GM12878 (cell line): ENCODE measurements at regions not wholly inside any gene's neighbourhood (a gene's known extent, or its start where the extent isn't known, plus 50 kb on each side); places are given as distances from the start of the nearest gene placed in this dataset.

ENCODE experiments used
- ATAC-seq: fragments of 200-7000 bp; cut with Tn5 transposase; 3 replicates; pipeline ENCODE4 v1.9.1; 2020; ENCODE audit warnings: mild to moderate bottlenecking, moderate library complexity
- BruUV-seq: library from RNA; stranded (reverse); fragments of 400-500 nt; replicated peaks from 2 replicates; lab custom pipeline; 2021; lab: Mats Ljungman, UMichigan
- CTCF ChIA-PET: fragments of 300-600 bp; sonication (Branson Sonifier 250); formaldehyde crosslinking; extraction: SDS; loops from one replicate; lab custom pipeline; 2021; ENCODE audit warnings: inconsistent platforms; lab: Yijun Ruan, JAX
- POLR2A ChIA-PET: fragments of 350-600 bp; formaldehyde crosslinking; extraction: SDS; loops from one replicate; lab custom pipeline; 2021; ENCODE audit warnings: inconsistent platforms; lab: Charles Lee
- RAD21 ChIA-PET: fragments of 300-600 bp; sonication (Branson Sonifier 250); formaldehyde crosslinking; loops from one replicate; lab custom pipeline; 2023; ENCODE audit warnings: antibody characterized with exemption; ENCODE audit not compliant: unreplicated experiment; lab: Charles Lee
- SMC1A ChIA-PET: fragments of 300-600 bp; sonication (Branson Sonifier 250); formaldehyde crosslinking; loops from one replicate; lab custom pipeline; 2023; ENCODE audit not compliant: unreplicated experiment, uncharacterized antibody; lab: Charles Lee
- DNase-seq: peaks from one replicate; pipeline ENCODE4 v3.0.0-alpha.2; 2011; ENCODE audit warnings: low read depth, low spot score
- FAIRE-seq: peaks from 3 replicates; lab custom pipeline; 2011; peaks lifted over from hg19 to GRCh38; lab: Jason Lieb, UNC
- H2AFZ ChIP-seq: 2 replicates; pipeline ENCODE4 v1.6.0; 2011; ENCODE audit warnings: low read depth, low read length, control low read depth; ENCODE audit not compliant: control insufficient read depth
- H3K27ac ChIP-seq: 2 replicates; pipeline ENCODE4 v1.5.1; 2011; ENCODE audit warnings: control low read depth; ENCODE audit not compliant: control insufficient read depth, insufficient read depth
- H3K27me3 ChIP-seq, 2 experiments: replicated peaks in 1 of 2; 2 replicates each; pipeline versions ENCODE4 v1.6.0 to v1.6.1; 2011; ENCODE audit warnings: low read length in 1 of 2; ENCODE audit not compliant: control insufficient read depth in 2 of 2, insufficient read depth in 2 of 2
- H3K36me3 ChIP-seq, 2 experiments: 2 replicates each; pipeline ENCODE4 v1.5.1; 2011; ENCODE audit warnings: low read length in 1 of 2; ENCODE audit not compliant: control insufficient read depth in 2 of 2, insufficient read depth in 2 of 2
- H3K4me1 ChIP-seq: 2 replicates; pipeline ENCODE4 v1.6.1; 2011; ENCODE audit warnings: mild to moderate bottlenecking, low read length, moderate library complexity, mixed read lengths; ENCODE audit not compliant: control insufficient read depth, insufficient read depth
- H3K4me2 ChIP-seq: 2 replicates; pipeline ENCODE4 v1.6.0; 2011; ENCODE audit warnings: control low read depth; ENCODE audit not compliant: control insufficient read depth, insufficient read depth
- H3K4me3 ChIP-seq: fragments of 200-600 bp; sonication (generic); 2 replicates; pipeline ENCODE4 v1.5.1; 2016
- H3K79me2 ChIP-seq: 2 replicates; pipeline ENCODE4 v1.6.0; 2011; ENCODE audit warnings: low read length; ENCODE audit not compliant: control insufficient read depth, insufficient read depth
- H3K9ac ChIP-seq: 2 replicates; pipeline ENCODE4 v1.8.0; 2011; ENCODE audit warnings: low read length, control low read depth, mixed read lengths; ENCODE audit not compliant: control insufficient read depth, insufficient read depth
- H3K9me3 ChIP-seq: replicated peaks from 3 replicates; pipeline ENCODE4 v1.5.1; 2011; ENCODE audit warnings: mild to moderate bottlenecking, low read length; ENCODE audit not compliant: control insufficient read depth, insufficient read depth
- H4K20me1 ChIP-seq: 2 replicates; pipeline ENCODE4 v1.6.0; 2011; ENCODE audit not compliant: control insufficient read depth, insufficient read depth
- BCL3 ChIP-seq: IDR thresholded peaks from 2 replicates; pipeline ENCODE4 v1.6.1; 2011; ENCODE audit warnings: borderline replicate concordance, low read depth, mild to moderate bottlenecking, moderate library complexity, low read length; ENCODE audit not compliant: insufficient read depth, poor library complexity, severe bottlenecking
- BCLAF1 ChIP-seq: fragments of 450-650 bp; IDR thresholded peaks from 2 replicates; pipeline ENCODE4 v1.6.1; 2017; ENCODE audit warnings: antibody characterized with exemption, mild to moderate bottlenecking, moderate library complexity
- CEBPZ ChIP-seq: fragments of 150-350 bp; IDR thresholded peaks from 2 replicates; pipeline ENCODE4 v1.6.1; 2016; ENCODE audit warnings: low read depth, low read length
- EGR1 ChIP-seq, 2 experiments: IDR thresholded peaks; 1 replicate in 1 of 2; 2 replicates in 1 of 2; pipeline ENCODE4 v1.6.1; 2011 to 2012; ENCODE audit warnings: low read depth in 2 of 2, low read length in 2 of 2, borderline replicate concordance in 1 of 2, mild to moderate bottlenecking in 1 of 2, moderate library complexity in 1 of 2
- ELK1 ChIP-seq: IDR thresholded peaks from 2 replicates; pipeline ENCODE4 v1.6.1; 2012; ENCODE audit warnings: low read depth, low read length, improper control_type of control experiment
- GATAD2B ChIP-seq: fragments of 450-650 bp; conservative IDR thresholded peaks from 2 replicates; pipeline ENCODE4 v1.6.1; 2017; ENCODE audit warnings: low read depth, mild to moderate bottlenecking, moderate library complexity
- IKZF1 ChIP-seq: fragments of 450-650 bp; conservative IDR thresholded peaks from 2 replicates; pipeline ENCODE4 v1.6.1; 2017; ENCODE audit warnings: antibody characterized with exemption, mild to moderate bottlenecking
- KLF5 ChIP-seq: fragments of 450-650 bp; IDR thresholded peaks from 2 replicates; pipeline ENCODE4 v1.6.1; 2014; ENCODE audit warnings: mild to moderate bottlenecking; ENCODE audit not compliant: partially characterized antibody
- NR2C2 ChIP-seq: IDR thresholded peaks from 2 replicates; pipeline ENCODE4 v1.6.1; 2011; ENCODE audit warnings: borderline replicate concordance, low read depth; ENCODE audit not compliant: control insufficient read depth, insufficient read length
- RAD51 ChIP-seq: fragments of 450-650 bp; IDR thresholded peaks from 2 replicates; pipeline ENCODE4 v1.6.1; 2016; ENCODE audit warnings: moderate library complexity, mild to moderate bottlenecking, inconsistent platforms
- SIX5 ChIP-seq: IDR thresholded peaks from 2 replicates; pipeline ENCODE4 v1.6.1; 2011; ENCODE audit warnings: mild to moderate bottlenecking, low read depth, low read length, moderate library complexity; ENCODE audit not compliant: severe bottlenecking
- TAF1 ChIP-seq: IDR thresholded peaks from 2 replicates; pipeline ENCODE4 v1.6.1; 2011; ENCODE audit warnings: mild to moderate bottlenecking, low read depth, low read length, borderline replicate concordance
- ZSCAN29 ChIP-seq: fragments of 450-650 bp; IDR thresholded peaks from 2 replicates; pipeline ENCODE4 v1.6.1; 2017; ENCODE audit warnings: mild to moderate bottlenecking, moderate library complexity
- WGBS: methylation state at CpG from one replicate; pipeline ENCODE4 v1.1.6; 2016; ENCODE audit warnings: low lambda C conversion rate; ENCODE audit not compliant: insufficient replicate concordance, insufficient coverage; ENCODE audit errors: missing lambda C conversion rate; 5-methylcytosine and 5-hydroxymethylcytosine counted together
- in situ Hi-C: fragments of 300-500 bp; cut with MboI; formaldehyde crosslinking; loops from 9 replicates; pipeline ENCODE4 v1.14.3; 2018; ENCODE audit warnings: mixed read lengths
- intact Hi-C: fragments of 100-400 bp; cut with micrococcal nuclease; formaldehyde crosslinking; loops from one replicate; pipeline ENCODE4 v1.14.2; 2022; ENCODE audit not compliant: unreplicated experiment

GRCh38 chr3:124318014-124318413, 326.1 kb upstream of the ROPN1 start:
- ChIA-PET RAD21 (interaction anchor here (2.0 kb wide), 1 partner anchor 18 kb away, joined by 5 read pairs; no protein-coding TSS in a partner anchor), SMC1A (interaction anchor here (1.3 to 1.8 kb wide), 3 partner anchors 9 to 29 kb away, joined by 3 to 7 read pairs (median 4); no protein-coding TSS in a partner anchor), CTCF (interaction anchor here (0.8 to 1.2 kb wide), 2 partner anchors 9 to 150 kb away, joined by 3 to 4 read pairs; no protein-coding TSS in a partner anchor), POLR2A (no interaction called here)
- no peaks in the 10 kb centered on the region for H3K79me2 ChIP-seq
- H3K27ac ChIP-seq, result no peak overlapping the region
- H3K4me1 ChIP-seq, result no peaks in the 10 kb centered on the region
- H4K20me1 ChIP-seq, result no peaks in the 10 kb centered on the region
- intact Hi-C loops, result no loop called here
- 39% methylated on average over 3 of the region's 3 CpGs for WGBS
- no peak overlapping the region for H3K4me2 ChIP-seq
- H3K27me3 ChIP-seq, result 0 out of 4 replicates have a peak, but pooled peaks cover 0 to 1% of the 10 kb centered on the region in 2 experiments
- H2AFZ ChIP-seq, result no peak overlapping the region
- H3K36me3 ChIP-seq, result no peaks in the 10 kb centered on the region
- ATAC-seq (no peak), FAIRE-seq (no peak), DNase-seq (no peak)
- no peak overlapping the region for H3K4me3 ChIP-seq
- H3K9me3 ChIP-seq, result no peaks in the 10 kb centered on the region
- no TSS peak for BruUV-seq
- no peak overlapping the region for H3K9ac ChIP-seq
- in situ Hi-C loops, result no loop called here
- TF ChIP-seq KLF5 (no peak), BCLAF1 (no peak), IKZF1 (no peak), CEBPZ (no peak), TAF1 (no peak), ELK1 (no peak), GATAD2B (no peak), RAD51 (no peak), NR2C2 (no peak), BCL3 (no peak), ZSCAN29 (no peak), SIX5 (no peak), EGR1 (IDR thresholded peaks at IDR 0.05; ENCODE audit: borderline replicate concordance in 1 of 2, low read depth in 2 of 2, low read length in 2 of 2) (no peak)
